HCT116 (cell line): ENCODE measurements at regions not wholly inside any gene's neighbourhood (a gene's known extent, or its start where the extent isn't known, plus 50 kb on each side); places are given as distances from the start of the nearest gene placed in this dataset.
"Not testable (repeated sequence)": the region's sequence is repeated elsewhere in the genome, so short reads cannot be mapped to it uniquely, and the experiment has no call there.

ENCODE experiments used
- ATAC-seq: fragments of 200-7000 bp; cut with Tn5 transposase; 2 replicates; pipeline ENCODE4 v1.9.1; 2020; ENCODE audit warnings: mild to moderate bottlenecking, moderate library complexity
- BruUV-seq: library from RNA; stranded (reverse); fragments of 400-500 nt; replicated peaks from 2 replicates; lab custom pipeline; 2021; lab: Mats Ljungman, UMichigan
- CTCF ChIA-PET: fragments of 300-600 bp; sonication (Branson Sonifier 250); formaldehyde crosslinking; loops from one replicate; lab custom pipeline; 2021; ENCODE audit warnings: antibody characterized with exemption; lab: Charles Lee
- POLR2A ChIA-PET: fragments of 300-600, 350-600 bp; sonication (Branson Sonifier 250); formaldehyde crosslinking; loops from one replicate; lab custom pipeline; 2021; ENCODE audit warnings: antibody characterized with exemption; lab: Charles Lee
- RAD21 ChIA-PET, 2 experiments: fragments of 300-600 bp; sonication (Branson Sonifier 250); formaldehyde crosslinking; loops; one replicate each; lab custom pipeline; 2023; ENCODE audit warnings: low total read pairs in 2 of 2; ENCODE audit not compliant: uncharacterized antibody in 2 of 2, unreplicated experiment in 2 of 2, low non-redundant PET in 1 of 2; lab: Charles Lee
- DNase-seq: peaks from one replicate; pipeline ENCODE4 v3.0.0-alpha.2; 2010; ENCODE audit warnings: low read depth, low spot score
- H2AFZ ChIP-seq: fragments of 200-600 bp; shearing (Covaris generic), sonication (generic); 2 replicates; pipeline ENCODE4 v1.6.1; 2017; ENCODE audit warnings: low read depth, mixed run types, mixed read lengths, antibody characterized with exemption, low read length; ENCODE audit not compliant: poor library complexity, severe bottlenecking
- H3K27ac ChIP-seq: 2 replicates; pipeline ENCODE4 v1.5.1; 2012; ENCODE audit warnings: low read depth, low read length
- H3K27me3 ChIP-seq: fragments of 200-600 bp; sonication (generic); 2 replicates; pipeline ENCODE4 v1.6.1; 2016; ENCODE audit warnings: mixed run types, low read length, mixed read lengths; ENCODE audit not compliant: insufficient read depth
- H3K36me3 ChIP-seq, 2 experiments: fragments of 200-500 bp in 1 of 2; fragments of 200-600 bp in 1 of 2; sonication (Bioruptor generic) in 1 of 2; sonication (generic) in 1 of 2; 2 replicates each; pipeline versions ENCODE4 v1.5.1 to v1.6.1; 2014 to 2016; ENCODE audit warnings: low read length in 2 of 2, inconsistent platforms in 1 of 2, mixed read lengths in 1 of 2, mixed run types in 1 of 2; ENCODE audit not compliant: insufficient read depth in 2 of 2, control insufficient read depth in 1 of 2
- H3K4me1 ChIP-seq, 2 experiments: fragments of 200-600 bp in 1 of 2; sonication (generic) in 1 of 2; 2 replicates each; pipeline versions ENCODE4 v1.5.1 to v1.6.1; 2012 to 2017; ENCODE audit warnings: low read length in 2 of 2, inconsistent platforms in 1 of 2, mild to moderate bottlenecking in 1 of 2, mixed read lengths in 1 of 2, mixed run types in 1 of 2, moderate library complexity in 1 of 2; ENCODE audit not compliant: insufficient read depth in 2 of 2, control insufficient read depth in 1 of 2
- H3K4me2 ChIP-seq: fragments of 200-600 bp; sonication (generic); 2 replicates; pipeline ENCODE4 v1.6.1; 2017; ENCODE audit warnings: mixed run types, low read length, mixed read lengths
- H3K4me3 ChIP-seq, 2 experiments: fragments of 200-600 bp in 1 of 2; sonication (generic) in 1 of 2; replicated peaks in 1 of 2; 2 replicates each; pipeline ENCODE4 v1.5.1; 2011 to 2016; ENCODE audit warnings: low read length in 2 of 2, control low read depth in 1 of 2, low read depth in 1 of 2, mild to moderate bottlenecking in 1 of 2, mixed read lengths in 1 of 2, mixed run types in 1 of 2
- H3K79me2 ChIP-seq: fragments of 200-600 bp; sonication (generic); 2 replicates; pipeline ENCODE4 v1.6.1; 2017; ENCODE audit warnings: mild to moderate bottlenecking, mixed run types, low read length, moderate library complexity, mixed read lengths; ENCODE audit not compliant: insufficient read depth
- H3K9ac ChIP-seq: fragments of 200-600 bp; sonication (generic); 2 replicates; pipeline ENCODE4 v1.6.1; 2016; ENCODE audit warnings: low read length, mixed read lengths
- H3K9me2 ChIP-seq: fragments of 200-600 bp; sonication (generic), shearing (Covaris generic); 2 replicates; pipeline ENCODE4 v1.6.1; 2017; ENCODE audit warnings: mixed run types, mild to moderate bottlenecking, moderate library complexity; ENCODE audit not compliant: insufficient read depth
- H3K9me3 ChIP-seq, 2 experiments: fragments of 200-500 bp in 1 of 2; fragments of 200-600 bp in 1 of 2; sonication (Bioruptor generic) in 1 of 2; sonication (generic) in 1 of 2; 2 replicates each; pipeline ENCODE4 v1.6.1; 2014 to 2017; ENCODE audit warnings: low read length in 2 of 2, mixed read lengths in 2 of 2, inconsistent platforms in 1 of 2, low read depth in 1 of 2, mild to moderate bottlenecking in 1 of 2, mixed run types in 1 of 2, moderate library complexity in 1 of 2; ENCODE audit not compliant: control insufficient read depth in 1 of 2, insufficient read depth in 1 of 2
- H4K20me1 ChIP-seq: fragments of 200-600 bp; sonication (generic), shearing (Covaris generic); 2 replicates; pipeline ENCODE4 v1.6.1; 2017; ENCODE audit warnings: mixed run types, mild to moderate bottlenecking, moderate library complexity; ENCODE audit not compliant: insufficient read depth
- intact Hi-C: fragments of 100-400 bp; cut with micrococcal nuclease; formaldehyde crosslinking; loops from 2 replicates; pipeline ENCODE4 v1.10.0; 2022

DNA sequence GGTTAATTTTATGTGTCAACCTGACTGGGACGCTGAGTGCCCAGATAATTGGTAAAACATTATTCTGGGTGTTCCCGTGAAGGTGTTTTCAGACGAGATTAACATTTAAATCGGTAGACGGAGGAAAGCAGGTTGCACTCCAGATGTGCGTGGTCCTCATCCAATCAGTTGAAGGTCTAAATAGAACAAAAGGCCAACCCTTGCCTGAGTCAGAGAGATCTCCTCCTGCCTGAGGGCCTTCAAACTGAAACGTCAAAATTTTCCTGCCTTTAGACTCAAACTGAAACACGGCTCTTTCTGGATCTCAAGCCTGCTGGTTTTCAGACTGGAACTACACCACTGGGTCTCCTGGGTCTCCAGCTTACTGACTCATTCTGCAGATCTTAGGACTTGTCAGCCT is 70.9 kb downstream of the NPIPA5 start:
- H3K27ac ChIP-seq, RAD21 ChIA-PET, H3K9ac ChIP-seq, H3K9me2 ChIP-seq, ATAC-seq, CTCF ChIA-PET, H3K9me3 ChIP-seq, H2AFZ ChIP-seq, H3K27me3 ChIP-seq, BruUV-seq, H3K4me1 ChIP-seq, DNase-seq, H3K4me3 ChIP-seq, H3K36me3 ChIP-seq, intact Hi-C loops, H3K79me2 ChIP-seq, H3K4me2 ChIP-seq, POLR2A ChIA-PET, H4K20me1 ChIP-seq: not testable (repeated sequence)

DNA sequence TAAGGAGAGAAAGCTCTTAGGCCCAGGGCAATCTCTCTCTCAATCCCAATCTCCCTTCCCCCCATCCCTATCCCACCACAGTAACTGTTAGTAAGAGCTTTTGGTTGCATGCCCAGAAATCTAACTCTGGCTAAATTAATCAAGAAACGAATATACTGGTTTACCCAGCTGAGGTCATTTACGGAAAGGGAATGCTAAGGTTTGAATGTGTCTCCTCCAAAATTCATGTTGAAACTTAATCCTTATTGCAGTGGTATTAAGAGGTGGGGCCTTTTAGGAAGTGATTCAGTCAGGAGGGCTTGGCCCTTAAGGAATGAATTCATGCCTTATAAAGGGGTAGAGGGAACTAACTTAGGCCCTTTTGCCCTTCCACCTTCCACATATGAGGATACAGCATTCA is 72.2 kb downstream of the NPIPA5 start:
- intact Hi-C loops, H3K9me3 ChIP-seq, BruUV-seq: not testable (repeated sequence)

DNA sequence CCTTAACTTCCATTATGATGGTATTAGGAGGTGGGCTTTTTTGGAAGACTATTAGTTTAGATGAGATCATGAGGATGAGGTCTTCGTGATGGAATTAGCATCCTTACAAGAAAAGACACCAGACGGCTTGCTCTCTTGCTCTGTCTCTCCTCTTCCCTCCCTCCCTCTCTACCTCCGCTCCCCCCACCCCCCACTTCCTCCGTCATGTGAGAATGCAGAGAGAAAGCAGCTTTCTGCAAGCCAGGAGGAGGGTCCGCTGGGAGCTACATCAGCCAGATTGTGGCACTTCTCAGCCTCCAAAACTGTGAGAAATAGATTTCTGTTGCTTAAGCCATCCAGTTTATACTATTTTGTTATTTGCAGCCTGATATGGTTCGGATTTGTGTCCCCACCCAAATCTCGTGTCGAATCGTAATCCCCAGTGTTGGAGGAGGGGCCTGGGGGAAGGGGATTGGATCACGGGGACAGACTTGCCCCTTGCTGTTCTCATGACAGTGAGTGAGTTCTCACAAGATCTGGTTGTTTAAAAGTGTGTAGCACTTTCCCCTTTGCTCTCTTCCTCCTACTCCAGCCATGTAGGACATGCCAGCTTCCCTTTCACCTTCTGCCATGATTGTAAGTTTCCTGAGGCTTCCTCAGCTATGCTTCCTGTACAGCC is 74.3 kb downstream of the NPIPA5 start:
- BruUV-seq, H3K79me2 ChIP-seq, RAD21 ChIA-PET: not testable (repeated sequence)

More for the DNA sequence above, 72.2 kb downstream of the NPIPA5 start:
- CTCF ChIA-PET, H3K4me1 ChIP-seq, H3K9ac ChIP-seq, H3K4me2 ChIP-seq, POLR2A ChIA-PET, H3K27me3 ChIP-seq, H4K20me1 ChIP-seq, H3K36me3 ChIP-seq, H3K9me2 ChIP-seq, H3K27ac ChIP-seq, H2AFZ ChIP-seq, DNase-seq, H3K79me2 ChIP-seq, H3K4me3 ChIP-seq, RAD21 ChIA-PET, ATAC-seq: not testable (repeated sequence)

DNA sequence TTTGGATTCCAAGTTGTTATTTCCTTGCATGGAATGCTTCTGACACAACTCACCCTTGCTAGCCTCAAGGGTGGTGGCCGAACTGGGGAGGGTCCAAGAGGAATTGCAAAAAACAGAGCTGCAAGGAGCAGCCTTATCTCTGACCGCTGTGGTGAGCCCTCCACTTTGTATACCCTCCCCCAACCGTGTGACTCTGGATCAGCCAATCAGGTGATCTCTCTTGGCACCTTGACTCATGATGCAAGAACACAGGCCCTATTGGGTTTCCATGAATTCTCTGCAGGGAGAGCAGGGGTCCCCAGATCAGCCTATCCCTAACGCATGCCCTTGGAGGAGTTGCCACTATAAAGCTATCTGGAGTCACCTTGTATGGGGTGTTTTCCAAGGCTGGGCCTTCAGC is 81.0 kb downstream of the NPIPA5 start:
- not testable (repeated sequence) for BruUV-seq

More for the DNA sequence above, 74.3 kb downstream of the NPIPA5 start:
- H3K9me3 ChIP-seq, POLR2A ChIA-PET, DNase-seq, H2AFZ ChIP-seq, H4K20me1 ChIP-seq, H3K27me3 ChIP-seq, H3K4me2 ChIP-seq, intact Hi-C loops, H3K36me3 ChIP-seq, ATAC-seq, CTCF ChIA-PET, H3K4me3 ChIP-seq, H3K9me2 ChIP-seq, H3K27ac ChIP-seq, H3K9ac ChIP-seq, H3K4me1 ChIP-seq: not testable (repeated sequence)

More for the DNA sequence above, 81.0 kb downstream of the NPIPA5 start:
- H3K9me2 ChIP-seq, H3K27ac ChIP-seq, intact Hi-C loops, POLR2A ChIA-PET, CTCF ChIA-PET, H3K9ac ChIP-seq, H2AFZ ChIP-seq, H3K36me3 ChIP-seq, H3K4me3 ChIP-seq, H3K79me2 ChIP-seq, H3K9me3 ChIP-seq, H3K27me3 ChIP-seq, H3K4me2 ChIP-seq, DNase-seq, H3K4me1 ChIP-seq, H4K20me1 ChIP-seq, RAD21 ChIA-PET, ATAC-seq: not testable (repeated sequence)
